IMR-90 (cell line): ENCODE measurements at regions not wholly inside any gene's neighbourhood (a gene's known extent, or its start where the extent isn't known, plus 50 kb on each side); places are given as distances from the start of the nearest gene placed in this dataset.
A peak's percentile ranks its signal among the peaks of the same experiment; 100 is the strongest.

Experiments used
- ATAC-seq: fragments of 200-7000 bp; cut with Tn5 transposase; 2 replicates; pipeline ENCODE4 v1.9.1; 2020; ENCODE audit warnings: low read depth, mild to moderate bottlenecking, moderate library complexity
- BruUV-seq: library from RNA; stranded (reverse); fragments of 400-500 nt; replicated peaks from 2 replicates; lab custom pipeline; 2021; lab: Mats Ljungman, UMichigan
- CTCF ChIA-PET: fragments of 300-600 bp; formaldehyde crosslinking; extraction: SDS; loops from one replicate; lab custom pipeline; 2021; ENCODE audit warnings: antibody characterized with exemption; lab: Yijun Ruan, JAX
- POLR2A ChIA-PET: fragments of 300-600 bp; sonication (Branson Sonifier 250); formaldehyde crosslinking; loops from one replicate; lab custom pipeline; 2022; ENCODE audit warnings: antibody characterized with exemption; ENCODE audit not compliant: unreplicated experiment; lab: Charles Lee
- DNase-seq: peaks from one replicate; pipeline ENCODE4 v3.0.0; 2013
- H2AFZ ChIP-seq: replicated peaks from 2 replicates; pipeline ENCODE3; 2013; ENCODE audit warnings: low read length, mild to moderate bottlenecking; ENCODE audit not compliant: poor library complexity
- H2AK5ac ChIP-seq: 2 replicates; pipeline ENCODE4 v1.6.1; 2013; ENCODE audit warnings: low read depth, low read length, inconsistent platforms
- H2AK9ac ChIP-seq: replicated peaks from 2 replicates; pipeline ENCODE3; 2013; ENCODE audit warnings: mild to moderate bottlenecking, low read depth, low read length, moderate library complexity; ENCODE audit not compliant: poor library complexity
- H2BK120ac ChIP-seq: 2 replicates; pipeline ENCODE4 v1.6.1; 2013; ENCODE audit warnings: low read depth, low read length, inconsistent platforms
- H2BK15ac ChIP-seq: 3 replicates; pipeline ENCODE4 v1.6.1; 2013; ENCODE audit warnings: low read depth, low read length, inconsistent platforms
- H2BK20ac ChIP-seq: 2 replicates; pipeline ENCODE4 v1.6.1; 2013; ENCODE audit warnings: low read depth, mild to moderate bottlenecking, inconsistent platforms, low read length, moderate library complexity
- H2BK5ac ChIP-seq: 2 replicates; pipeline ENCODE4 v1.6.1; 2013; ENCODE audit warnings: mild to moderate bottlenecking, low read depth, low read length, inconsistent platforms; ENCODE audit not compliant: poor library complexity, severe bottlenecking
- H3K14ac ChIP-seq: replicated peaks from 2 replicates; pipeline ENCODE4 v1.6.1; 2013; ENCODE audit warnings: low read depth, low read length, inconsistent platforms
- H3K18ac ChIP-seq: 2 replicates; pipeline ENCODE4 v1.6.1; 2013; ENCODE audit warnings: low read depth, low read length, control low read depth
- H3K23ac ChIP-seq: 2 replicates; pipeline ENCODE4 v1.6.1; 2013; ENCODE audit warnings: low read depth, low read length, inconsistent platforms
- H3K27ac ChIP-seq: 2 replicates; pipeline ENCODE4 v1.5.1; 2013; ENCODE audit warnings: mild to moderate bottlenecking, control low read depth, low read length; ENCODE audit not compliant: insufficient read depth
- H3K27me3 ChIP-seq: 2 replicates; pipeline ENCODE4 v1.6.1; 2013; ENCODE audit warnings: low read length; ENCODE audit not compliant: control insufficient read depth, insufficient read depth
- H3K36me3 ChIP-seq: 2 replicates; pipeline ENCODE4 v1.6.1; 2013; ENCODE audit warnings: low read length, mixed read lengths; ENCODE audit not compliant: control insufficient read depth, insufficient read depth
- H3K4ac ChIP-seq: 2 replicates; pipeline ENCODE4 v1.6.1; 2013; ENCODE audit warnings: low read depth, low read length, inconsistent platforms
- H3K4me1 ChIP-seq: 2 replicates; pipeline ENCODE4 v1.6.1; 2013; ENCODE audit warnings: low read length, mixed read lengths; ENCODE audit not compliant: control insufficient read depth, insufficient read depth
- H3K4me2 ChIP-seq: 2 replicates; pipeline ENCODE4 v1.6.1; 2013; ENCODE audit warnings: low read depth, mild to moderate bottlenecking, control low read depth, low read length, moderate library complexity
- H3K4me3 ChIP-seq: 2 replicates; pipeline ENCODE4 v1.5.1; 2013; ENCODE audit warnings: low read depth, mild to moderate bottlenecking, control low read depth, low read length, moderate library complexity; ENCODE audit not compliant: insufficient read depth
- H3K56ac ChIP-seq: 2 replicates; pipeline ENCODE4 v1.6.1; 2013; ENCODE audit warnings: low read length, inconsistent platforms; ENCODE audit not compliant: insufficient read depth; ENCODE audit errors: extremely low read depth
- H3K79me1 ChIP-seq, 2 experiments: 2 replicates each; pipeline ENCODE4 v1.6.1; 2013; ENCODE audit warnings: low read length in 2 of 2, inconsistent platforms in 1 of 2, low read depth in 1 of 2
- H3K9ac ChIP-seq: 2 replicates; pipeline ENCODE4 v1.6.1; 2013; ENCODE audit warnings: low read depth, low read length, control low read depth
- H3K9me1 ChIP-seq: 2 replicates; pipeline ENCODE4 v1.6.1; 2013; ENCODE audit warnings: low read length, inconsistent platforms; ENCODE audit not compliant: insufficient read depth
- H3K9me3 ChIP-seq: 2 replicates; pipeline ENCODE4 v1.6.1; 2013; ENCODE audit warnings: low read length; ENCODE audit not compliant: control insufficient read depth, insufficient read depth
- H4K20me1 ChIP-seq: 2 replicates; pipeline ENCODE4 v1.6.1; 2013; ENCODE audit warnings: low read length, inconsistent platforms; ENCODE audit not compliant: insufficient read depth
- H4K5ac ChIP-seq: 2 replicates; pipeline ENCODE4 v1.6.1; 2013; ENCODE audit warnings: mild to moderate bottlenecking, low read depth, low read length, control low read depth
- H4K8ac ChIP-seq, 2 experiments: 2 replicates each; pipeline ENCODE4 v1.6.1; 2013; ENCODE audit warnings: low read depth in 2 of 2, low read length in 2 of 2, control low read depth in 1 of 2, inconsistent platforms in 1 of 2
- H4K91ac ChIP-seq: 2 replicates; pipeline ENCODE4 v1.6.1; 2013; ENCODE audit warnings: low read depth, low read length, inconsistent platforms; ENCODE audit not compliant: insufficient read depth
- BHLHE40 ChIP-seq: fragments of 150-350 bp; IDR thresholded peaks from 2 replicates; pipeline ENCODE4 v1.6.1; 2016; ENCODE audit warnings: mild to moderate bottlenecking, low read depth, low read length
- CEBPB ChIP-seq: IDR thresholded peaks from 2 replicates; pipeline ENCODE4 v1.6.1; 2012; ENCODE audit warnings: low read depth, low read length, improper control_type of control experiment
- CHD1 ChIP-seq: IDR thresholded peaks from 2 replicates; pipeline ENCODE4 v1.6.1; 2012; ENCODE audit warnings: low read depth, low read length, improper control_type of control experiment
- FOS ChIP-seq: fragments of 150-350 bp; IDR thresholded peaks from 2 replicates; pipeline ENCODE4 v1.6.1; 2016; ENCODE audit warnings: low read depth, low read length
- MAFK ChIP-seq: IDR thresholded peaks from 2 replicates; pipeline ENCODE4 v1.6.1; 2012; ENCODE audit warnings: low read depth, low read length, improper control_type of control experiment
- MAZ ChIP-seq: IDR thresholded peaks from 2 replicates; pipeline ENCODE4 v1.6.1; 2012; ENCODE audit warnings: low read depth, mild to moderate bottlenecking, low read length, improper control_type of control experiment, moderate library complexity, borderline replicate concordance
- MXI1 ChIP-seq: IDR thresholded peaks from 2 replicates; pipeline ENCODE4 v1.6.1; 2012; ENCODE audit warnings: low read depth, mild to moderate bottlenecking, low read length, moderate library complexity, borderline replicate concordance
- NFE2L2 ChIP-seq: fragments of 150-350 bp; IDR thresholded peaks from 2 replicates; pipeline ENCODE4 v1.6.1; 2016; ENCODE audit warnings: low read depth, mild to moderate bottlenecking, low read length
- POLR2A ChIP-seq: IDR thresholded peaks from 2 replicates; pipeline ENCODE4 v1.6.1; 2012; ENCODE audit warnings: mild to moderate bottlenecking, low read depth, low read length
- RAD21 ChIP-seq: IDR thresholded peaks from 2 replicates; pipeline ENCODE4 v1.6.1; 2012; ENCODE audit warnings: low read length, improper control_type of control experiment
- RCOR1 ChIP-seq: IDR thresholded peaks from 2 replicates; pipeline ENCODE4 v1.6.1; 2012; ENCODE audit warnings: mild to moderate bottlenecking, low read length, improper control_type of control experiment; ENCODE audit not compliant: insufficient replicate concordance
- RFX5 ChIP-seq: IDR thresholded peaks from 2 replicates; pipeline ENCODE4 v1.8.0; 2012; ENCODE audit warnings: low read depth, mild to moderate bottlenecking, low read length, moderate library complexity
- SMC3 ChIP-seq: fragments of 150-350 bp; IDR thresholded peaks from 2 replicates; pipeline ENCODE4 v1.6.1; 2016; ENCODE audit warnings: low read depth, mild to moderate bottlenecking, antibody characterized with exemption, low read length, moderate library complexity
- WGBS, 2 experiments: methylation state at CpG; one replicate each; pipeline versions ENCODE4 v1.1.5 to v1.1.7; 2013; ENCODE audit warnings: missing lambda C conversion rate in 2 of 2; ENCODE audit not compliant: insufficient read length in 1 of 2; ENCODE audit errors: extremely low coverage in 2 of 2; 5-methylcytosine and 5-hydroxymethylcytosine counted together
- dilution Hi-C: fragments of 300-500 bp; cut with HindIII; formaldehyde crosslinking; loops from one replicate; pipeline ENCODE4 v1.14.3; 2018; ENCODE audit warnings: low sequenced_read_pairs; ENCODE audit not compliant: unreplicated experiment
- in situ Hi-C: fragments of 300-500 bp; cut with MboI; formaldehyde crosslinking; loops from 3 replicates; pipeline ENCODE4 v1.14.3; 2019; ENCODE audit warnings: low sequenced_read_pairs, inconsistent platforms, mixed read lengths
- intact Hi-C: fragments of 100-400 bp; cut with micrococcal nuclease; formaldehyde crosslinking; loops from 2 replicates; pipeline ENCODE4 v1.10.0; 2022
- TF ChIP-seq, protein P1 (sequence below): fragments of 150-350 bp; IDR thresholded peaks from 2 replicates; pipeline ENCODE4 v1.6.1; 2017; ENCODE audit warnings: mild to moderate bottlenecking, antibody characterized with exemption, low read length, low read depth
- TF ChIP-seq, protein P2 (sequence below): conservative IDR thresholded peaks from 2 replicates; pipeline ENCODE4 v1.5.1; 2012; ENCODE audit warnings: mild to moderate bottlenecking, low read depth, low read length, improper control_type of control experiment
- TF ChIP-seq, protein P3 (sequence below): fragments of 150-350 bp; IDR thresholded peaks from 2 replicates; pipeline ENCODE4 v1.6.1; 2016; ENCODE audit warnings: low read depth, mild to moderate bottlenecking, low read length, moderate library complexity, borderline replicate concordance

DNA sequence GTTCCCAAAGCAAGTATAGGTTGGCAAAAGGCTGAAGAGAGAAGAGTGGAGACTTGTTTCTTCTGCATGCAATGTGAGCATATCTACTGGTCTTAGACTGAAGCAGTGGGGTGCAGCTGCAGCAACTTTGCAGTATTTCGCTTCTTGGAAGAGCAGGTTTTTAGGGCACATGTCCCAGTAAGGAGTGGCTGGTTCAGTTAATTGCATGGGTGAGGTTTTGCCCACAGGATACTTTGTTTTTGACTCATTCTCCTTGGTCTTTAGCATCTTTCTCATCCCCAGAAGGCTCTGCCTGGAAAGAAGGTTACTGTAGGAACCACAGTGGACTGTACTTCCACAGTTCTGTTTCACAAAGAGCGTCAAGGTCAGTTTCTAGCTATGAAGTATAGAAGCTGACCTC lies 68.0 kb upstream of the NR3C2 start:
- Histone ChIP-seq H3K4me3 (no peak overlapping the region), H3K4me1 (no peaks in the 10 kb centered on the region), H2AK9ac (no peak overlapping the region), H4K5ac (no peak overlapping the region), H2BK20ac (no peak overlapping the region), H4K20me1 (no peaks in the 10 kb centered on the region), H4K91ac (no peak overlapping the region), H2AK5ac (no peak overlapping the region), H2BK120ac (no peak overlapping the region), H3K9me1 (no peaks in the 10 kb centered on the region), H4K8ac (no peak overlapping the region), H3K4me2 (no peak overlapping the region), H3K79me1 (no peaks in the 10 kb centered on the region), H3K9ac (no peak overlapping the region), H3K9me3 (no peaks in the 10 kb centered on the region), H2BK5ac (no peak overlapping the region), H3K14ac (no peak overlapping the region), H3K23ac (no peak overlapping the region), H2BK15ac (no peak overlapping the region), H3K36me3 (no peaks in the 10 kb centered on the region), H3K27me3 (no peaks in the 10 kb centered on the region), H3K27ac (no peak overlapping the region), H2AFZ (peak overlapping the region; percentile 43), H3K18ac (no peak overlapping the region), H3K56ac (no peak overlapping the region), H3K4ac (no peak overlapping the region)
- BruUV-seq: no TSS peak
- in situ Hi-C loops: no loop called here
- POLR2A ChIA-PET: no interaction called here
- TF ChIP-seq NFE2L2 (no peak), CHD1 (no peak), MAZ (no peak), POLR2A (no peak), MAFK (no peak), RFX5 (no peak), BHLHE40 (no peak), RCOR1 (no peak), CEBPB (no peak), SMC3 (no peak), FOS (no peak), MXI1 (no peak), RAD21 (no peak)
- TF ChIP-seq, protein P1, sequence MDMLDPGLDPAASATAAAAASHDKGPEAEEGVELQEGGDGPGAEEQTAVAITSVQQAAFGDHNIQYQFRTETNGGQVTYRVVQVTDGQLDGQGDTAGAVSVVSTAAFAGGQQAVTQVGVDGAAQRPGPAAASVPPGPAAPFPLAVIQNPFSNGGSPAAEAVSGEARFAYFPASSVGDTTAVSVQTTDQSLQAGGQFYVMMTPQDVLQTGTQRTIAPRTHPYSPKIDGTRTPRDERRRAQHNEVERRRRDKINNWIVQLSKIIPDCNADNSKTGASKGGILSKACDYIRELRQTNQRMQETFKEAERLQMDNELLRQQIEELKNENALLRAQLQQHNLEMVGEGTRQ: no peak
- TF ChIP-seq, protein P2, sequence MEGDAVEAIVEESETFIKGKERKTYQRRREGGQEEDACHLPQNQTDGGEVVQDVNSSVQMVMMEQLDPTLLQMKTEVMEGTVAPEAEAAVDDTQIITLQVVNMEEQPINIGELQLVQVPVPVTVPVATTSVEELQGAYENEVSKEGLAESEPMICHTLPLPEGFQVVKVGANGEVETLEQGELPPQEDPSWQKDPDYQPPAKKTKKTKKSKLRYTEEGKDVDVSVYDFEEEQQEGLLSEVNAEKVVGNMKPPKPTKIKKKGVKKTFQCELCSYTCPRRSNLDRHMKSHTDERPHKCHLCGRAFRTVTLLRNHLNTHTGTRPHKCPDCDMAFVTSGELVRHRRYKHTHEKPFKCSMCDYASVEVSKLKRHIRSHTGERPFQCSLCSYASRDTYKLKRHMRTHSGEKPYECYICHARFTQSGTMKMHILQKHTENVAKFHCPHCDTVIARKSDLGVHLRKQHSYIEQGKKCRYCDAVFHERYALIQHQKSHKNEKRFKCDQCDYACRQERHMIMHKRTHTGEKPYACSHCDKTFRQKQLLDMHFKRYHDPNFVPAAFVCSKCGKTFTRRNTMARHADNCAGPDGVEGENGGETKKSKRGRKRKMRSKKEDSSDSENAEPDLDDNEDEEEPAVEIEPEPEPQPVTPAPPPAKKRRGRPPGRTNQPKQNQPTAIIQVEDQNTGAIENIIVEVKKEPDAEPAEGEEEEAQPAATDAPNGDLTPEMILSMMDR: no peak
- TF ChIP-seq, protein P3, sequence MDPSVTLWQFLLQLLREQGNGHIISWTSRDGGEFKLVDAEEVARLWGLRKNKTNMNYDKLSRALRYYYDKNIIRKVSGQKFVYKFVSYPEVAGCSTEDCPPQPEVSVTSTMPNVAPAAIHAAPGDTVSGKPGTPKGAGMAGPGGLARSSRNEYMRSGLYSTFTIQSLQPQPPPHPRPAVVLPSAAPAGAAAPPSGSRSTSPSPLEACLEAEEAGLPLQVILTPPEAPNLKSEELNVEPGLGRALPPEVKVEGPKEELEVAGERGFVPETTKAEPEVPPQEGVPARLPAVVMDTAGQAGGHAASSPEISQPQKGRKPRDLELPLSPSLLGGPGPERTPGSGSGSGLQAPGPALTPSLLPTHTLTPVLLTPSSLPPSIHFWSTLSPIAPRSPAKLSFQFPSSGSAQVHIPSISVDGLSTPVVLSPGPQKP: no peak
- CTCF ChIA-PET: no interaction called here
- WGBS, 2 experiments: no CpG with 5 or more reads among the region's 2 CpGs
- intact Hi-C loops: no loop called here
- dilution Hi-C loops: no loop called here
- no peak for ATAC-seq
- no peak for DNase-seq
